GM21528 (cell line): ENCODE measurements at regions not wholly inside any gene's neighbourhood (a gene's known extent, or its start where the extent isn't known, plus 50 kb on each side); places are given as distances from the start of the nearest gene placed in this dataset.

ENCODE experiments used
- ATAC-seq: cut with Tn5 transposase; IDR thresholded peaks from one replicate; pipeline ENCODE4 v1.9.1; 2021; ENCODE audit warnings: mild to moderate bottlenecking, moderate library complexity; ENCODE audit not compliant: unreplicated experiment, low FRiP score

DNA sequence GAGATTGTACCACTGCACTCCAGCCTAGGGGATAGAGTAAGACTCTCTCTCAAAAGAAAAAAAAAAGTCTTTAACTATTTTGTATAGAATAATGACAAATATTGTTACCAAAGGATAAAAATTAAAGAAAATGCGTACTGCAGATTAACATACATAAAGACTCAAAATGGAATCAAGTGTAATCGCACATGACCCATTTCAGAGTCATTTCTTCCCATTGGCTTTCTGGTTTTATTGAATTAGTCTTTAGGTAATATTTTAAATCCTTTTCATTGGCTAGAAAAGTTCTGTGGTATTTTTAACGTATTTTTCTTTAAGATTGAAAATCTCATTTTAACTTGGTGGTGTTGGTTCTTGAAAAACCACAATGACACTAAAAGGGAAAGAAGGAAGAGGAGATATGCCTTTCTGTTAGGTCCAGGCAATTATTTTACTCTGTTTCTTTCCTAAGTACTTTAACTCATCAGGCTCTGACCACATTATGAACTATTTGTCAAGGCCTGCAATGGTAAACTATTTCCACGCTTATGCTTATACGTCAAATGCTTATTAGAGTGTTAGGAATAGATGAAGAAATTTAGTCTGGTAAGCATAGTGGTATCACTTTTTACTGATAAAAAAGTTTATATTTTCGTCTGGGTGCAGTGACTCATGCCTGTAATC, 52.3 kb downstream of the PLEKHG1 start:
- ATAC-seq: no peak

GRCh38 chr6:150652848-150653613, 53.3 kb downstream of the PLEKHG1 start:
- ATAC-seq: no peak

GRCh38 chr6:150654608-150655007, 54.9 kb downstream of the PLEKHG1 start:
- ATAC-seq: no peak

DNA sequence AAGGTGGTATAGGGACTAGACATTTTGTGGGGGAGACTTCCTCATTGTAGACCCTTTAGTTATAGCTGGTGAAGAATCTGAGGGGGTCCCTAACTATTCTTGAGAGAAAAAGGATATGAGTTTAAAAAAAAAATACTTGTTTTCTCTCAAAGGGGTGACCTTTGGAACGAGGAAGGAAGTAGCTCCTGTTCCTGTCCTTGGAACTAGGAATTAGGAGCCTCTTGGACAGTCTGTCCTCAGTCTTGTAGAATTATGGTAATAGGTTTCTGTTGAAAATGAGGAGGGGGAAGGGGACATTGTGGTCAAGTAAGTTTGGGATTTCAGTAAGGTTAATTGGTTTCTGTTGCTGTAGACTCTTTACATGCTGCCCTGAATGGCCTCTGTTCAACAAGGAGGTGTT, 56.5 kb downstream of the PLEKHG1 start:
- ATAC-seq: no peak

- ATAC-seq: no peak
Measured at GRCh38 chr6:150658421-150658820, 58.7 kb downstream of the PLEKHG1 start.

GRCh38 chr6:150659046-150659763, 59.5 kb downstream of the PLEKHG1 start:
- ATAC-seq: no peak

DNA sequence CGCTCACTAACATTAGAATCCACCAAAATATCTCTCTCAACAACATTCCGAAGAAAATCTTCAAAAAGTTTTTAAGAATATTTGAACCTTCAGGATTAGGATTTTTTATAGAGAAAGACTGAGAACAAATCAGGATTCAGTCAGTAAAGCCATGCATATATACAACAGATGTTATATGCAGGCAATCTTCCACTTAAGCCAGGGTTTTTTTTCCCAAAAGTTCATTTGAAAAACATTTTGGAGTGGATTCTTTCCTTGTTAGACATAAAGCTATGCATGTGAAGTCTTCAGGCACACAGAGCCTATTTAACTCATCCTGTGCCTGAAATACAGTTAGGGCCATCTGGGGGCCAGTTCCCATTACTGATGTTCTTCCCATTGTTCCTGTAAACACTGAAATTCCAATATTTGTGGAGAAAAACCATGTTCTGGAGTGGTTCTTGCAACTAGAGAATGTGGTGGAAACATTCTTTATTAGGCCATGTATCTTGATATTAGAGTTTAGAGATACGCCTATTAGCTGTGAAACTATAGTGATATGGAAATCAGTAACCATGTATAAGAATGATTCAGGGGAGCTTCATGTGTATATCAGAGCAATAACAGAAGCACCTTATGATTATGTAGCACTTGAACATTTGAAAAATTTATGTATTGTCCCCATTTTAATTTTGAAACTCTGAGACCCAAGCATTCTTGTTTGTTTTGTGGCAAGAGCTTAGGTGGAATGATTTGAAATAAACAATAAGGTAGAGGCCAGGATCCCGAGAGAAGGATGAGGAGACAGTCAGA, 61.7 kb downstream of the PLEKHG1 start:
- no peak for ATAC-seq

- ATAC-seq: no peak
Measured at GRCh38 chr6:150662814-150663213, 63.1 kb downstream of the PLEKHG1 start.

DNA sequence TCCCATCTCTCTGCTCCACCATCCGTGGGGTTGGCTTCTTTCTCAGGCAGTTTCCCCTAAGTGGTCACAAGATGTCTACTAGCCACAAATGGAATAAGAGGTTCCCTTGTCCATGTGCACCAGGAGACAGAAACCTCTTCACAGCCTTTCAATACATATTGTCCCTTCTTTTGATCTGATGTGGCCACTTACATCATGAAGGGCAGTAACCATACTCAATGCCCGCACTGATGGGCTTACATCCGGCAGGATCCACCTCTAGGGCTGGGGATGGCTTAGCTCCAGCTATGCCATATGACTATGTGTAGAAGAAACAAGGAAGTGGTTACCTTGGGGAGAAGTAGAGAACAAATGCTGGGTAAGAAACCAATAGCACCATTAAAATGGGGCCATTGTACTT, 64.4 kb downstream of the PLEKHG1 start:
- no peak for ATAC-seq

DNA sequence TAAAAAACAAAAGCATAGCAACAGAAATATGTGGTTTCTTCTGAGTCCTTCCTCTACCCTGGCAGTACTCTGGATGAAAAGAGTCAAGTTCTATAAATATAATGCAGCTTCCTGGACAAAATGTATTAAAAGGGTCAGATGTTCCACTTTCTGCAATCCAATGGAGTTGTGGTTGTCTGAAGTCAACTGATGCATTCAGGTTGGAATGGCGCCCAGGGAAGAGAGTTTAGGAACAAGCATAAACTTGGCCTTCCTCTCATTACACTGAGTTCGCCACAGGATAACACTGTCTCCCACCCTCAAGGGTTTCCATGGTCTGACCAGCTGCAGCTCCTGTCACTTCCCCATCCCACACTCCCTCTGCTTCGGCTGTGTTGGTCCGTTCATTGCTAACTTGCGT, 66.4 kb downstream of the PLEKHG1 start:
- ATAC-seq: no peak

- no peak for ATAC-seq
Measured at GRCh38 chr6:150667359-150667758, 67.7 kb downstream of the PLEKHG1 start.

- no peak for ATAC-seq
Measured at GRCh38 chr6:150667977-150668716, 68.5 kb downstream of the PLEKHG1 start.

DNA sequence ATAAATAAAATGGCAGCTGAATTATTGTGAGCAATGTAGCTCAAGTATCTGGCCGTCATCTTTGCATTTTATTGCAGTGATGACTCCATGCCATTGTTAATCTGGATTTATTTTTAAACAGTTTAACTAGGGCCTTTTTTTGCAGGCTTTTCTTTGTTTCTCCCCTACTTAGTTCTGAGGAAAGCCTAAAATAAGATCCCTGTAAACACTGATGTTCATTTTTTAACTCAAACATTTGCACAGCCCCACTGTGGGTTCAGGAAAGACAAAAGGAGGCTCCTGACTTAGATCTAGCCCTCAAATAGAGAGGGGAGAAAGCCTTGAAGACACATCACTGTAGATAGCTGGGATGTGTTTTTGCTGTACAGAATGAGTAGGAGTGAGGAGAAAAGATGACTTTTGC, 69.2 kb downstream of the PLEKHG1 start:
- no peak for ATAC-seq

DNA sequence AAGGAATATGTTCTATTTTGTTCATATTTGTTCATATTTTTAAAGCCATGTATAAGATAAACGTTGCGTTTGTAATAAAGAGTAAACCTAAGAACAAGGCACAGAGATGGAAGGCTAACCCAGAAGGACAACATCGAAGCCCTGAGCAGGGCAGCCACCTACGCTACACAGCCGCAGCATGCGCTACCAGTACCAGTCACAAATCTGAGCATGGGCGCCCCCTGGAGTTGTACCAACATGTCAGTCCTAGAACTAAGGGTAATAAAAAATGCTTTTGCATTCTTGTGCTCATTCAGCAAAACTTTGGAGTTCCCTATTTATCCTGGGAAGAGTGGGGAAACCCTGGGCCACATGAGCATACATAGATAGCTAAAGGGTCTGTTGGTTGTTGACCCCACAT, 70.6 kb downstream of the PLEKHG1 start:
- ATAC-seq: no peak

- no peak for ATAC-seq
Measured at GRCh38 chr6:150672800-150673199, 73.1 kb downstream of the PLEKHG1 start.

GRCh38 chr6:150673720-150674346, 74.1 kb downstream of the PLEKHG1 start:
- ATAC-seq: no peak

DNA sequence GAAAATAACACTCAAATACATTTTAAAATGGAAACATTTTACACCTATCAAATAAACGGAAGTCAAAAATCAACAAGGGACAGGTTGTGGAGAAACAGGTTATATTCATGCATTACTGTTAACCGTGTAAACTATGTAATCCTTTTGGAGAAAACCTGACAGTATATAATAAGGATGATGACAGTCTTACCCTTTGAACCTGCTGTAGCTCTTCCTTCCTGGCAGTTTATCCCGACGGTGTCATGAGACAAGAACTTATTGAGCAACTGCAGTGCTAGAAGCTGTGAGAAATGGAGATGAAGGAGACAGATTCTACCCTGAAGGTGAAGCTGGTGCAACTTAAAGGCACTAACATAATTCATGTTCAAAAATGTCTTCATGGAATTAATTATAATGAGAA, 76.7 kb downstream of the PLEKHG1 start:
- no peak for ATAC-seq

- ATAC-seq: no peak
Measured at GRCh38 chr6:150676772-150677171, 77.1 kb downstream of the PLEKHG1 start.

- ATAC-seq: no peak
Measured at GRCh38 chr6:150680510-150680909, 80.8 kb downstream of the PLEKHG1 start.
